HG02981 (cell line): ENCODE measurements at regions not wholly inside any gene's neighbourhood (a gene's known extent, or its start where the extent isn't known, plus 50 kb on each side); places are given as distances from the start of the nearest gene placed in this dataset.

Experiments
- ATAC-seq: cut with Tn5 transposase; IDR thresholded peaks from one replicate; pipeline ENCODE4 v1.9.1; 2021; ENCODE audit warnings: mild to moderate bottlenecking, moderate library complexity; ENCODE audit not compliant: unreplicated experiment

GRCh38 chr1:191929383-191929782 lies 228.9 kb upstream of the RGS18 start:
- no peak for ATAC-seq

- no peak for ATAC-seq
Measured at GRCh38 chr1:191943684-191944083, 214.6 kb upstream of the RGS18 start.

GRCh38 chr1:191953526-191953925 lies 204.7 kb upstream of the RGS18 start:
- ATAC-seq = no peak

GRCh38 chr1:191959856-191960255 lies 198.4 kb upstream of the RGS18 start:
- no peak for ATAC-seq

GRCh38 chr1:191963286-191963685 lies 195.0 kb upstream of the RGS18 start:
- ATAC-seq = no peak

DNA sequence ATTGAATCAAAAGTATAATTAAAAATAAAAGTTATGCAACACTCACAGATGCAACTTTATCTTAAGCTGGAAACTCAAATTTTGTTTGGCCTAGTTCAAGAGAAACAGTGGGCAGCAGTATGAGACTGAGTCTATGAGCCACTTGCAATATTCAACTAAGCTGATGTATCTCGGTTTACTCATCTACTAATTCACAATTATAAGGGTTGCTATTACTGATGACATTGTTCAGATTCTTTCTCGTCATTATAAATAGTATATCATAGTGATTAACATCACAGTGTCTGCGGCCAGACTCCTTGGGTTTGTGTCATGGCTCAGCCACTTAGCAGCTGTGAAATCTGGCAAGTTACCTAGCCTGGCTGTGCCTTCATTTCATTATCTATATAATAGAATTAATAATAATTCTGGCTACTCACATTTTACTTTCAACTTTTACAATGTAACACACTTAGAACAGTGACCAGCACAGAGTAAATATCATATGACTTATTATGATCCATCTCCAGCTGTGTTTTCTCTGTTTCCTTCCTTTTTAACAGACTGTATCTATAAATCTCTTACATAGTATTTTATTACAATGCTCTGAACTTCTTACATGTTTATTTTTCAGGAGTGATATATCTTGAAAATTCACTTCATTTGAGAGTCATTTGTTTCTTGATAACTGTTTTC lies 194.3 kb upstream of the RGS18 start:
- no peak for ATAC-seq

DNA sequence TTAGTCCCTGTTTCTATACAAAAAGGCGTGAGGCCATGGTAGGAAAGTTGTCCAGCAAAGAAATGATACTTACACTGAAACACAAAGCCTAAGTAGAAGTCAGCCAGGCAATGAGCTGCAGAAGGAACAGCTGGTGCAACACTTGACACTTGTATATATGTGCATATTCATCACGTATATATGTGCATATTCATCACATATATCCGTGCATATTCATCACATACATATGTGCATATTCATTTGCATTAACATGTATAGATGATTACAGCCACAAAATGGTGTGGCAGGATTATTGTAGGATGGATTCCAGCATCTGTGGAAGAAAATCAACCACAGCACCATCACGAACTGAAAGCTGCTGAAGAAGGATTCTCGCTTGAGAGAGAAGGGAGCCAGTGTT lies 189.0 kb upstream of the RGS18 start:
- ATAC-seq = no peak

GRCh38 chr1:191970116-191970515 lies 188.1 kb upstream of the RGS18 start:
- no peak for ATAC-seq

DNA sequence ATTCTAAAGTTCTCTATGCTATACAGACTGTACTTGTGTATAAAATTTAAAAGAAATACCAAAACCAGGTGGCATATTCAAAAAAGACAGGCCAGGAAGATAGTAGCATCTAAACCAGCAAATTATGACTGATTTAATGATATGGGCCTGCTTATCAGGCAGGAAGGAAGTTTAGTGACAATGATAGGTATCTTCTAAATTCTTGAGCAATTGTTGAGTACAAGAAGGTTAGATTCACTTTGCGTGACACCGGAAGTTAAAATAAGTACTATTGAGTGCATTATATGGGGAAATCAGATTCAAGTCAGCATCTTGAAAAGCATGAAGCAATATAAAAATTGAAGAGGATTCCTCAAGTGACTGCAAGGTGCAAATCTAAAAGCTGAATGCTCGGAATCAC lies 186.8 kb upstream of the RGS18 start:
- ATAC-seq = no peak

GRCh38 chr1:191974004-191974403 lies 184.3 kb upstream of the RGS18 start:
- ATAC-seq = no peak

- no peak for ATAC-seq
Measured at GRCh38 chr1:191977874-191978506, 180.3 kb upstream of the RGS18 start.

DNA sequence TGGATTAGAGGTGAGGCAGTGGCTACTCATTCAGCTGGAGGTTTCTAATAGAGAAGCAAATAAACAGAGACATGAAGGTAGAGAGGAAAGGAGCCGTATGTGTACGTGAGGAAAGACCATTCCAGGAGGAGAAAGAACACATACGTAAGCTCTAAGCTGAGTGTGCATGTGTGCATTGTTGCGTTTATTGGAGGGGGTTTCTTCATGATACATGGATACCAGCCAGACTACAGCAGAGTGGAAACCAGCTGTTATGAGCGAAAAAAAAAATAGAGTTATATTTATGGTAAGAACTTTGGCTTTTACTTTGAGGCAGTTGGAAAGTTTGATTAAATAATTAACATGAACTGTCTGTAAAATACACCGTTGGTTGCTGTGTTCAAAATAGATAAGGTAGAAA lies 173.4 kb upstream of the RGS18 start:
- no peak for ATAC-seq

DNA sequence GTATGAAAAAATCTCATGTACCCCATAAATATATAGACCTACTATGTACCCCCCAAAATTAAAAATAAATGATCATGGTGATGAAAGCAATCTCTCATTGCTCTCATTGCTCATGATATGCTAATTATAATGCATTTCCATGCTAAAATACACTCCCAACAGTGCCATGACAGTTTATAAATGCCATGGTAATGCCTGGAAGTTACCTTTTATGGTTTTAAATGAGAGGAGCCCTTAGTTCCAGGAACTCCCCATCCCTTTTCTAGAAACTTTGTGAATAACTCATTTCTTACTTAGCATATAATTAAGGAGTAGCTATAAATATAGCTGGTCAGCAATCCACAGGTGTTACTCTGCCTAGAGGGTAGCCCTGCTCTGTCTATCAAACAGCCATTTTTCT lies 166.1 kb upstream of the RGS18 start:
- no peak for ATAC-seq

DNA sequence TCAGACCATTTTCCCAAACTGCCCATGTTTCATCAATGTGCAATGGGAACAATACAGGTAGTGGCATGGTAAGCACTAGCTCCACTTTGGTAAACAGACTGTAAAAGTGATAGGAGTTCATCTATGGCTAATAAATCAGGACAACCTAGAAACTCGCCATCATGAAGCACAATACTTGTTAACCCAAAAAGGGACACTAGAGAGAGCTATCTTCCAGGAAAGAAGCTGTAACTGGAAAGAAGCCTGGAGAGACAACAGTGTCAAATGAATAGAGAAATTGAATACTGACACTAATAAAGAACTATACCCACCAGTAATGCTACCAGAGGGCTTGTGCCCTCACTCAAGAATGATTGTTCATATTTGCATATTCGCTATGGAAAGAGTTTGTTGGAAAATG lies 164.7 kb upstream of the RGS18 start:
- no peak for ATAC-seq

DNA sequence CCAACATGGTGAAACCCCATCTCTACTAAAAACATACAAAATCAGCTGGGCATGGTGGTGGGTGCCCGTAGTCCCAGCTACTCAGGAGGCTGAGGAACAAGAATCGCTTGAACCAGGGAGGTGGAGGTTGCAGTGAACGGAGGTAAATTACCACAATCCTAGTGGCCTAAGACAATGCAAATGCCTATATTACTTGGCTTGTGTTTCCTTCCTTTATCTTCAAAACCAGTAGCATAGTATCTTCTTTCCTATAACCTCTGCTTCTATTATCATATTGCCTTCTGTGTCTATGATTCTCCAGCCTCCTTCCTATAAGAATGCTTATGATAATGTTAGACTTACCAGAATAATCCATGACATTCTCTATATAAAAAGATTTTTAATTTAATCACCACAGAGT lies 156.2 kb upstream of the RGS18 start:
- no peak for ATAC-seq

GRCh38 chr1:192003295-192004077 lies 154.8 kb upstream of the RGS18 start:
- ATAC-seq = no peak

- ATAC-seq = no peak
Measured at GRCh38 chr1:192005976-192006375, 152.3 kb upstream of the RGS18 start.

- no peak for ATAC-seq
Measured at GRCh38 chr1:192008281-192008825, 149.9 kb upstream of the RGS18 start.

GRCh38 chr1:192010406-192010805 lies 147.9 kb upstream of the RGS18 start:
- ATAC-seq = no peak

DNA sequence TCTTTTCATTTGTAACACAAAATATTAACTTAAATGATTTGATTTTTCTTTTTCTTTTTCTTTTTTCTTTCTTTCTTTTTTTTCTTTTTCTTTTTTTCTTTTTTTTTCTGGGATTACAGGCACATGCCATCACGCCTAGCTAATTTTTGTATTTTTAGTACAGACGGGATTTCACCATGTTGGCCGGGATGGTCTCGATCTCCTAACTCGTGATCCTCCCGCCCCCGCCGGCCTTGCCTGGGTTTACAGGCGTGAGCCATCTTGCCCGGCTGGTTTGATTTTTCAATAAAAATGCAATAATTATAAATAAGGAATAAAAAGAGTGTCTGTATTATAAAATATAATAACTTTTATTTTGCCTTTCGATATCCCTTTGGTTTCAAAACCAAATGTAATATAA lies 146.7 kb upstream of the RGS18 start:
- no peak for ATAC-seq

GRCh38 chr1:192022827-192023226 lies 135.4 kb upstream of the RGS18 start:
- ATAC-seq = no peak

DNA sequence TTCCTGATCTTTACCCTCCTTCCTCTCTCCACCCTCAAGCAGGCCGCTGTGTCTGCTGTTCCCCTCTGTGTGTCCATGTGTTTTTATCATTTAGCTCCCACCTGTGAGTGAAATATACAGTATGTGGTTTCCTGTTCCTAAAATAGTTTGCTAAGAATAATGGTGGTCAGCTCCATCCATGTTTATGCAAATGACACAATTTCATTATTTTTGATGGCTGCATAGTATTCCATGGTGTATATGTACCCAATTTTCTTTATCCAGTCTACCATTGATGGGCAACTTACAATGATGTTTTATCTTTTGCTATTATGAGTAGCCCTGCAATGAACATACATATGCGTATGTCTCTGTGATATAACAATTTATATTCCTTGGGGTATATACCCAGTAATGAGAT lies 133.4 kb upstream of the RGS18 start:
- ATAC-seq = no peak
